Fibroblast of mammary gland (primary cell): ENCODE measurements at regions not wholly inside any gene's neighbourhood (a gene's known extent, or its start where the extent isn't known, plus 50 kb on each side); places are given as distances from the start of the nearest gene placed in this dataset.

Source experiments
- DNase-seq: peaks from one replicate; pipeline ENCODE4 v3.0.0-alpha.2; 2010; ENCODE audit warnings: low read depth
- H3K4me3 ChIP-seq: 2 replicates; pipeline ENCODE4 v1.5.1; 2011; ENCODE audit warnings: low read depth, mild to moderate bottlenecking, low read length, moderate library complexity; ENCODE audit not compliant: control insufficient read depth
- CTCF ChIP-seq: conservative IDR thresholded peaks from 2 replicates; pipeline ENCODE4 v1.5.1; 2011; ENCODE audit warnings: low read depth, low read length, inconsistent platforms; ENCODE audit not compliant: control insufficient read depth, insufficient read depth

- no peak for DNase-seq
- no peak for TF ChIP-seq CTCF
- no peak overlapping the region for H3K4me3 ChIP-seq
Observed at GRCh38 chr4:178577933-178578332, 1135.7 kb upstream of the AGA start.

GRCh38 chr4:178595500-178596138, 1153.4 kb upstream of the AGA start:
- H3K4me3 ChIP-seq, result no peak overlapping the region
- TF ChIP-seq CTCF, result no peak
- DNase-seq, result no peak

GRCh38 chr4:178598672-178599071, 1156.4 kb upstream of the AGA start:
- DNase-seq, result no peak
- TF ChIP-seq CTCF, result no peak
- no peak overlapping the region for H3K4me3 ChIP-seq

GRCh38 chr4:178599521-178599920, 1157.3 kb upstream of the AGA start:
- no peak overlapping the region for H3K4me3 ChIP-seq
- DNase-seq, result no peak
- no peak for TF ChIP-seq CTCF

GRCh38 chr4:178602833-178603232, 1160.6 kb upstream of the AGA start:
- no peak for DNase-seq
- TF ChIP-seq CTCF, result no peak
- no peak overlapping the region for H3K4me3 ChIP-seq

GRCh38 chr4:178611062-178611461, 1168.8 kb upstream of the AGA start:
- no peak for TF ChIP-seq CTCF
- no peak for DNase-seq
- no peak overlapping the region for H3K4me3 ChIP-seq

GRCh38 chr4:178612733-178613132, 1170.5 kb upstream of the AGA start:
- DNase-seq, result no peak
- H3K4me3 ChIP-seq, result no peak overlapping the region
- no peak for TF ChIP-seq CTCF
